ENCODE measurements at regions not wholly inside any gene's neighbourhood (a gene's known extent, or its start where the extent isn't known, plus 50 kb on each side); places are given as distances from the start of the nearest gene placed in this dataset.

- TF ChIP-seq USF1 (IDR thresholded peaks at IDR 0.05) = no peak
- TF ChIP-seq ZBTB7A (IDR thresholded peaks at IDR 0.05; ENCODE audit: low read depth) = no peak
- no peak for TF ChIP-seq CEBPB (IDR thresholded peaks at IDR 0.05)
- TF ChIP-seq YY1 (IDR thresholded peaks at IDR 0.05; ENCODE audit: low read depth) = no peak
- no peak for TF ChIP-seq TCF12 (IDR thresholded peaks at IDR 0.05; ENCODE audit: low read depth)
- TF ChIP-seq MAX (IDR thresholded peaks at IDR 0.05) = no peak
- no peak for TF ChIP-seq EGR1 (IDR thresholded peaks at IDR 0.05)
- no peak for TF ChIP-seq RAD21 (IDR thresholded peaks at IDR 0.05; ENCODE audit: low read depth)
- no peak for TF ChIP-seq EP300 (IDR thresholded peaks at IDR 0.05; ENCODE audit: borderline replicate concordance)
- no peak for TF ChIP-seq TAF1 (IDR thresholded peaks at IDR 0.05; ENCODE audit: low read depth)
- no peak for TF ChIP-seq FOXM1 (IDR thresholded peaks at IDR 0.05; ENCODE audit: borderline replicate concordance, low read depth)
- no peak for TF ChIP-seq NFIC (IDR thresholded peaks at IDR 0.05)
- TF ChIP-seq CREB1 (IDR thresholded peaks at IDR 0.05; ENCODE audit: low read depth) = no peak
- no peak for TF ChIP-seq TEAD4 (IDR thresholded peaks at IDR 0.05)
- TF ChIP-seq REST (IDR thresholded peaks at IDR 0.05; ENCODE audit: low read depth) = no peak
Observed at GRCh38 chr3:152902141-152902669, 67.3 kb downstream of the P2RY1 start.

- no peak for TF ChIP-seq EP300 (IDR thresholded peaks at IDR 0.05; ENCODE audit: borderline replicate concordance)
Observed at GRCh38 chr3:152905631-152906030, 70.7 kb downstream of the P2RY1 start.

- TF ChIP-seq YY1 (IDR thresholded peaks at IDR 0.05; ENCODE audit: low read depth) (no peak), TCF12 (IDR thresholded peaks at IDR 0.05; ENCODE audit: low read depth) (no peak), USF1 (IDR thresholded peaks at IDR 0.05) (no peak), RAD21 (IDR thresholded peaks at IDR 0.05; ENCODE audit: low read depth) (no peak), TAF1 (IDR thresholded peaks at IDR 0.05; ENCODE audit: low read depth) (no peak), REST (IDR thresholded peaks at IDR 0.05; ENCODE audit: low read depth) (no peak), MAX (IDR thresholded peaks at IDR 0.05) (no peak), EP300 (IDR thresholded peaks at IDR 0.05; ENCODE audit: borderline replicate concordance) (no peak), EGR1 (IDR thresholded peaks at IDR 0.05) (no peak), CEBPB (IDR thresholded peaks at IDR 0.05) (no peak), CREB1 (IDR thresholded peaks at IDR 0.05; ENCODE audit: low read depth) (no peak), TEAD4 (IDR thresholded peaks at IDR 0.05) (no peak), NFIC (IDR thresholded peaks at IDR 0.05) (no peak), FOXM1 (IDR thresholded peaks at IDR 0.05; ENCODE audit: borderline replicate concordance, low read depth) (no peak), ZBTB7A (IDR thresholded peaks at IDR 0.05; ENCODE audit: low read depth) (no peak)
Observed at GRCh38 chr3:152909180-152909883, 74.4 kb downstream of the P2RY1 start.

- 0 out of 2 replicates have a peak, but pooled peaks have one; percentile 13 for TF ChIP-seq YY1 (IDR thresholded peaks at IDR 0.05; ENCODE audit: low read depth)
- no peak for TF ChIP-seq USF1 (IDR thresholded peaks at IDR 0.05)
- TF ChIP-seq MAX (IDR thresholded peaks at IDR 0.05) = no peak
- TF ChIP-seq ZBTB7A (IDR thresholded peaks at IDR 0.05; ENCODE audit: low read depth) = no peak
- TF ChIP-seq TEAD4 (IDR thresholded peaks at IDR 0.05) = no peak
- no peak for TF ChIP-seq EP300 (IDR thresholded peaks at IDR 0.05; ENCODE audit: borderline replicate concordance)
- TF ChIP-seq TCF12 (IDR thresholded peaks at IDR 0.05; ENCODE audit: low read depth) = no peak
- no peak for TF ChIP-seq REST (IDR thresholded peaks at IDR 0.05; ENCODE audit: low read depth)
- TF ChIP-seq FOXM1 (IDR thresholded peaks at IDR 0.05; ENCODE audit: borderline replicate concordance, low read depth) = no peak
- TF ChIP-seq TAF1 (IDR thresholded peaks at IDR 0.05; ENCODE audit: low read depth) = no peak
- no peak for TF ChIP-seq CEBPB (IDR thresholded peaks at IDR 0.05)
- TF ChIP-seq RAD21 (IDR thresholded peaks at IDR 0.05; ENCODE audit: low read depth) = peak; percentile 12; the same call in 1 of the 2 replicates
Observed at GRCh38 chr3:152910211-152910610, 75.3 kb downstream of the P2RY1 start.

Measured in Ishikawa (cell line).